Erythroblast (primary cell): ENCODE measurements at regions not wholly inside any gene's neighbourhood (a gene's known extent, or its start where the extent isn't known, plus 50 kb on each side); places are given as distances from the start of the nearest gene placed in this dataset.

Experiments used
- GATA1 ChIP-seq: IDR thresholded peaks from 2 replicates; pipeline ENCODE4 v1.6.1; 2011; ENCODE audit warnings: low read depth, mild to moderate bottlenecking, control low read depth, low read length, moderate library complexity
- POLR2A ChIP-seq: IDR thresholded peaks from 2 replicates; pipeline ENCODE4 v1.6.1; 2011; ENCODE audit warnings: mild to moderate bottlenecking, low read length

DNA sequence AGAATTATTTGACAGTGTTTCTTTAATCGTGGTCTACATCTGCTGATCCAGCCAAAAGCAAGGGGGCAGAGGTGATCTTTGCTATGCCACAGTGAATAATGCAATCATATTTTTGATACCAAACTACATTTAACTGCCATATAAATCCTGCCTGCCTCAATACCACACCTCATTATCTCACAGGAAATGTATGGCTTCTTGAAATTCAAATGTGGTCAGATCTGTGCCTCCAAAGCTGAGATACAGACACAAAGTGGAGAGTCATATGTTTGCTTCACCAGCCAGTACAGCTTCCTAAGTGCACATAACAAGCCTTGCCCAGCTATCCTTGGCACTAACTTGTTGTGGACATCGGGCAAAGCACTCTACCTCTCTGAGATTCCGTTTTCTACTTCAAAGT lies 250.0 kb upstream of the NFIA start:
- TF ChIP-seq POLR2A (no peak), GATA1 (no peak)
